SJSA1 (cell line): ENCODE measurements at regions not wholly inside any gene's neighbourhood (a gene's known extent, or its start where the extent isn't known, plus 50 kb on each side); places are given as distances from the start of the nearest gene placed in this dataset.

Source experiments
- DNase-seq, 2 experiments: peaks; one replicate each; pipeline ENCODE4 v3.0.0-alpha.2; 2015 to 2020; ENCODE audit warnings: low spot score in 2 of 2, low read depth in 1 of 2
- H3K27ac ChIP-seq: fragments of 250-450 bp; sonication (Bioruptor Pico); 2 replicates; pipeline ENCODE4 v1.5.1; 2020; ENCODE audit warnings: mild to moderate bottlenecking, moderate library complexity
- H3K27me3 ChIP-seq: fragments of 250-450 bp; sonication (Bioruptor Pico); replicated peaks from 2 replicates; pipeline ENCODE4 v1.5.1; 2020; ENCODE audit warnings: mild to moderate bottlenecking, moderate library complexity
- H3K36me3 ChIP-seq: fragments of 250-450 bp; sonication (Bioruptor Pico); 2 replicates; pipeline ENCODE4 v1.5.1; 2020; ENCODE audit warnings: mild to moderate bottlenecking
- H3K4me1 ChIP-seq: fragments of 250-450 bp; sonication (Bioruptor Pico); replicated peaks from 2 replicates; pipeline ENCODE4 v1.6.1; 2021; ENCODE audit warnings: mild to moderate bottlenecking
- H3K4me3 ChIP-seq: fragments of 250-450 bp; sonication (Bioruptor Pico); 2 replicates; pipeline ENCODE4 v1.5.1; 2020; ENCODE audit warnings: mild to moderate bottlenecking
- H3K9me3 ChIP-seq: fragments of 250-450 bp; sonication (Bioruptor Pico); replicated peaks from 2 replicates; pipeline ENCODE4 v1.5.1; 2020; ENCODE audit warnings: mild to moderate bottlenecking

DNA sequence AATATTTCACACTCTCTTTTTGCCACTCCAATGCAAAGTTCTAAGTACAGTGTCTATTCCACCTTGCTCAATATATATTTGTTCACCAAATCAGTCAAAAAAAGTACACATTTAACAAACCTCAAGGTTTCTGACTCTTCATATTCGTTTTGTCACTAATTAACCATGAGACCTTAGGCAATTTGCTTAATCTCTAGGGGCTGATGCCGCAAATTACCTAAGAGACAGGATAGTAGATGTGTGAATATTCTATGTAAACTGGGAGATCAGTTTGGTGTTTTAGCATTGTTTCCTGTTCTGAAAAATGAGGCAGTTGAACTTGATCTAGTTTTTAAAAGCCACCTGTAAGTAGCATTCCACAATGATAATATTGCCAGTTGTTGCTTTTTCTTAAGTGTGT, 182.5 kb upstream of the KCNH8 start:
- Histone ChIP-seq H3K4me1 (no peaks in the 10 kb centered on the region), H3K27me3 (no peaks in the 10 kb centered on the region), H3K4me3 (no peak overlapping the region), H3K36me3 (no peaks in the 10 kb centered on the region), H3K9me3 (0 out of 2 replicates have a peak, but pooled peaks cover 2% of the 10 kb centered on the region), H3K27ac (no peak overlapping the region)
- DNase-seq, result no peak

DNA sequence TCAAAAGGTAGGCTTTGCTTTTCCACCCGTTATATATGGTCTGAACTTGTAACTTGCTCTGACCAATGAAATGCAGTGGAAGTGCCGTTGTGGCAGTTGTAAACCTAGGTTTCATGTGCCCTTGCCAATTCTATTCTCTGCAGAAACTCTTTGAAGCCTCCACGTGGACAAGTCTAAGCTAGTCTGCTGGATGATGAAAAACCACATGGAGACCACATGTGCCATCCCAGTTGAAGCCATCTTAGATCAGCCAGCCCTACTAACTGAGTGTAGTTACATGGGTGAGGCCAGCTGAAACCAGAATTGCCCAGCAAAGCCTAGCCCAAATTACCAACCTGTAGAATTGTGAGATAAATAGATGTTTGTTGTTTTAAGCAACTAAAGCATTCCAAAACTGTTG, 183.7 kb upstream of the KCNH8 start:
- H3K36me3 ChIP-seq, result no peaks in the 10 kb centered on the region
- H3K27ac ChIP-seq, result no peak overlapping the region
- H3K4me1 ChIP-seq, result no peaks in the 10 kb centered on the region
- H3K27me3 ChIP-seq, result no peaks in the 10 kb centered on the region
- no peak overlapping the region for H3K4me3 ChIP-seq
- DNase-seq, result no peak
- H3K9me3 ChIP-seq, result 0 out of 2 replicates have a peak, but pooled peaks cover 2% of the 10 kb centered on the region

DNA sequence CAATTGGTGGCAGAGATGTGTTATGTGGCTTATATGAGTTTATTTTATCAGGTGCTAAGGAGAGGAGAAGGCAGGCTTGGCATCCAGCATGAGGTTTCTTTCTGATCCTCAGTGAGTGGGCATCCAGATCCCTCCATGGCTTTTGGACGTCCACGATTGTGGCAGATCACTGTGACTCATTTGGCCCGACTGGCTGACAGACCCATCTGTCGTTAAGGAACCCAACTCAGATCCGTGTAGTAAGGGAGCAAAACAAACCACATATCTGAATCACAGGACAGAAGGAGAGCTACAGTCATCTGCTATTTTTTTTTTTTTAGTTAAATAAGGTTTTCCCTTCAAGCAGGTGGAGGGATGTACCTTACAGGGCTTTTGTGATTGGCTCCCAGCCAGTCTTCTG, 197.0 kb upstream of the KCNH8 start:
- no peak for DNase-seq
- H3K4me1 ChIP-seq, result no peaks in the 10 kb centered on the region
- no peak overlapping the region for H3K4me3 ChIP-seq
- no peaks in the 10 kb centered on the region for H3K36me3 ChIP-seq
- no peaks in the 10 kb centered on the region; the same call in 1 of the 2 replicates for H3K9me3 ChIP-seq
- no peak overlapping the region for H3K27ac ChIP-seq
- no peaks in the 10 kb centered on the region for H3K27me3 ChIP-seq

DNA sequence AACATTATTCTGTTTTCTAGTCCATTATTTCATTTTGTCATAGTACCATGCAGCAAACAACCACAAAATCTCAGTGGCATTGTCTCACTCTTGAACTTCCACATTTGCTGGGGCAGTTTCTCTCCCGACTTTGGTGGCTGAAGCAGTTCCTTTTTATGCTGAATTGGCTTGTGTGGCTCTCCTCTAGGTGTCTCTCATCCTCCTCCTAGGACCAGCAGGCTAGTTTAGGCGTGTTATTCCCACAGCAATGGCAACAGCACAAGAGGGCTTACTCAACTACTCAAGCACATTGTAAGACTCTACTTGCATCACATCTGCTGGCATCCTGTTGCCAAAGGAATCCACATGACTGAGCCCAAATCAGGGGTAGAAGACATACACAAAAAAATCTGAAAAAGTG, 201.8 kb upstream of the KCNH8 start:
- Histone ChIP-seq H3K9me3 (no peaks in the 10 kb centered on the region), H3K36me3 (no peaks in the 10 kb centered on the region), H3K4me3 (no peak overlapping the region), H3K27ac (no peak overlapping the region), H3K4me1 (no peaks in the 10 kb centered on the region), H3K27me3 (no peaks in the 10 kb centered on the region)
- DNase-seq, result no peak

DNA sequence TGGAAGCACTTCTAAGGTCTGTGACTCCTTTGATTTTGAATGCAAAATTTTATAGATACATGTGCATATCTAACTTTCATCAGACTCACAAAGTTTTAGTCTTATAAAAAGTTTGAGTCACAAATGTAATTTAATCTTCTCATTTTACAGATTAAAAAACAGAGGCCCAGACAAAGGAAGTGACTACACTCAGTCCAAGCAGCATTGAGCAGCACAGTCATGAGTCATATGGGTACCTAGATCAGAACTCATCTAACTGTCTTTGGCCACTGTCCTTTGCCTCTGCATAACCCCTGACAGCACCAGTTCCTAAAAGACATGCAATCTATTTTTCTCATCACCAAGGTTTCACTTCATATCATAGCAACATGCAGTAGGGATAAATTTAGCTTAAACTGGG, 210.7 kb upstream of the KCNH8 start:
- Histone ChIP-seq H3K4me1 (no peaks in the 10 kb centered on the region), H3K36me3 (no peaks in the 10 kb centered on the region), H3K9me3 (no peaks in the 10 kb centered on the region), H3K27ac (no peak overlapping the region), H3K4me3 (no peak overlapping the region), H3K27me3 (no peaks in the 10 kb centered on the region)
- DNase-seq, result no peak

DNA sequence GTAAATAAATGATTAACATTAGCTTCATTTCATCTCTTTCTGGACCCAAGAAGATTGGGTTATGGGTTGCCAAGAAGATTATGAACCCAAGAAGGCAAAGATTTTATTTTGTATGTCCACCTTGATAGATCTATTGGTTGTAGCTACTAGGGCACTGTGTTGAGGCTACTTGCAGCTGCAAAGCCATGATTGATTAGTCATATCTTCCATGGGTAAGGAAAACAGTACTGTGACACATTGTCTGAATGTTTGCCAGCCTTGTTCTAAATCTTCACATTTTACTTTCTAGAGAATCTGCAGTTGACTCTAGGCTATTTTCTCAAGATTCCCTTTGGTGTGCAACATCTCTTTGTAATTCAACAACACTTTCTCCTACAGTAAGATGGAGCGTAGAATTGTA, 229.2 kb upstream of the KCNH8 start:
- Histone ChIP-seq H3K4me3 (no peak overlapping the region), H3K27me3 (no peaks in the 10 kb centered on the region), H3K27ac (no peak overlapping the region), H3K4me1 (no peaks in the 10 kb centered on the region), H3K36me3 (no peaks in the 10 kb centered on the region), H3K9me3 (no peaks in the 10 kb centered on the region)
- DNase-seq, result no peak

DNA sequence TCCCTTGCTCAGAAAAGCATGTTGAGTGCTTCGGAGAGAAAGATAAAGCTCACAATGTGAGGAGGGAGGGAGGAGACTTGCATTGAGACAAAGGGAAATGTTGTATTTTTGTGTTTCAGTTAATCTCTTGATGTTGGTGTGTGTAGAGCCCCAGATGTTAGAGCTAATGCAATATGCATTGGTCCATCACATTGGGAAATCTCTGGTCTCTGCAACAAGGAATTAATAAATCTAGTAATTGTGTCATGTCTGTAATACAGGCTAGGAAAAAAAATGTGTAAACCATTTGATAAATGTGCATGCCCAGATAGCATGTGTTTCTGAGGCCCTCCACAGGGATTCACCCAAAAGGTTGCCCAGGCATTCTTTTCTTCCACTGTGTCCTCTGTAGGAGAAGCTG, 230.4 kb upstream of the KCNH8 start:
- no peaks in the 10 kb centered on the region for H3K36me3 ChIP-seq

DNA sequence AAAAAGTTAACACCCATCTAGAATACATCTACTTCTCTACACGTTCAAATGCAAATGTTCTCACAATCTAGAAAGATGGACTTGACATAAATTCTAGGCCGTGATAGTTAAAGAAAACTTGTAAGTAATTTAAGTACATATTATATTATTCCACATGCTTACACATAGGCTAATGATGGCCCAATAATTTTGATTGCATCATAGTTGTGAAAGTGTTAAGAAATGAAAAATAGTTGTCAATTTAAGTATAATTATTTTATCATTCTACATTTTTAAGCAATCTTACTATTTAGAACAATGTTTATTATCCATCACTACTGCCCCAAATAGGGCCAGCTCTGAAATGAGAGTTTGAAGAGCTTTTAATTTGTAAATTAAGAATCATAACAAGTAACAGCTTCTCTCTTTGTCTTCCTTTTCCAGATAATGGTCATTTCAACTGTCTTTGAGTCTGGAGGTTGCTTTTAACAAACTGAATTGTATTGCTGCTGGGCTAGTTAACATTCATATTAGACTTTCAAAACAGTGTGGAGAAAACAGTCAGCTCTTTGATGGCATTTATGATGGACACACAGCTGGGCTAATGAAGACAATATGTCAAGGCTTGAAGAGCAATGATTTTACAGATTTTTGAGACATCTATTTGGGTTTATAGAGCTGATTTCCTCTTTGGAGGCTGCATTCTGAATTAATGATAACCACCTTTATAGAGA, 246.1 kb upstream of the KCNH8 start:
- no peaks in the 10 kb centered on the region for H3K4me1 ChIP-seq

More for the DNA sequence above, 230.4 kb upstream of the KCNH8 start:
- no peaks in the 10 kb centered on the region for H3K9me3 ChIP-seq
- H3K27me3 ChIP-seq, result no peaks in the 10 kb centered on the region
- DNase-seq, result no peak
- H3K4me3 ChIP-seq, result no peak overlapping the region
- H3K4me1 ChIP-seq, result no peaks in the 10 kb centered on the region
- no peak overlapping the region for H3K27ac ChIP-seq

DNA sequence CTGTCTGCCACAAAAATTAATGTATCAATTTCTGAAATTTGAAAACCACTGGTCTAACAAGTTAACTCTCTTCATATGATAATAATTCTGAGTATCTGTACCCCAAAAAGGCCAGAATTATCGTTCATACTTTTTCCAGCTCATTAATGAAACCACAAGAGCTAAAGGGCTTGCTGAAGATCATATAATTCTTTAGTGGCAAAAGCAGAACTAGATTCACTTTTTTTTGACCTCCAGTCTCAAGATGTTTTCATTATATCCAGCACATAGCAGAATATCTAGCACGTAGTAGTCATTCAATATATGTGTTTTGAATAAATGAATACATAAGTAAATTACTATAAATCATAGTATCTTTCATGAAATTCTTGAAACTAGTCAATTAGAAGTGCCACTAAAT, 246.7 kb upstream of the KCNH8 start:
- no peak overlapping the region for H3K27ac ChIP-seq
- H3K36me3 ChIP-seq, result no peaks in the 10 kb centered on the region
- H3K4me3 ChIP-seq, result no peak overlapping the region
- H3K4me1 ChIP-seq, result no peaks in the 10 kb centered on the region
- DNase-seq, result no peak
- no peaks in the 10 kb centered on the region for H3K9me3 ChIP-seq
- no peaks in the 10 kb centered on the region for H3K27me3 ChIP-seq

More for the DNA sequence above, 246.1 kb upstream of the KCNH8 start:
- DNase-seq, result no peak
- no peaks in the 10 kb centered on the region for H3K9me3 ChIP-seq
- H3K36me3 ChIP-seq, result no peaks in the 10 kb centered on the region
- no peak overlapping the region for H3K27ac ChIP-seq
- no peaks in the 10 kb centered on the region for H3K27me3 ChIP-seq
- no peak overlapping the region for H3K4me3 ChIP-seq

DNA sequence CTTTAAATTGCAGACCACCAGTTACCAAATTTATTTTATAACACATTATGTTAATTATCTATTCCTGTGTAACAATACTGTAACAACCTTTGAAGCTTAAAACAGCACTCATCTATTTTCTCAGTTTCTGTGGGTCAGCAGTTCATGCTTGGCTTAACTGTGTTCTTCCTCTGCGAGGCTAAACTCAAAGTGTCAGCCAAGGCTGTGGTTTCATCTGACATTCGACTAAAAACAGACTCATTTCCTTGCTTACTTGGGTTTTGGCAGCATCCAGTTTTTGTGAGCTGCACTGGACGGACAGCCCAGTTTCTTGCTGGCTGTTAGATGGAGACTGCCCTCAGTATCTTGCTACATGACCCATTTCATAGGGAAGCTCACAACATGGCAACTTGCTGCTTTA, 247.3 kb upstream of the KCNH8 start:
- H3K9me3 ChIP-seq, result no peaks in the 10 kb centered on the region
- DNase-seq, result no peak
- no peaks in the 10 kb centered on the region for H3K36me3 ChIP-seq
- H3K27me3 ChIP-seq, result no peaks in the 10 kb centered on the region
- no peak overlapping the region for H3K27ac ChIP-seq
- H3K4me3 ChIP-seq, result no peak overlapping the region
- H3K4me1 ChIP-seq, result no peaks in the 10 kb centered on the region

DNA sequence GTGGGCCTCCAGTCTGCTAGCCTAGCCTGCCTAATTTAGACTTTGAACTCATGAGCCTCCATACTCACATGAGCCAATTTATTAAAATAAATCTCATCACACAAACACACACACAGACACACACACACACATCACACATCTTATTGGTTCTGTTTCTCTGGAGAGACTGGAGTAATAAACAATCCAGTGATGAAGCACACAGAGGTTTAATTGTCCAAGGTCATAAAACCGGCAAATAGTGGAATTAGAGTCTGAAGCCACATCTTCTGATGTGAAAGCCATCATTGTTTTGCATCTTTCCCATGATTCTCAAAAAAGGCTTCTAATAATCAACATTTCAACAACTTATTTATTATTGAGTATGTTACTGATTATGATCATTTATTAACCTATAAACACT, 249.4 kb upstream of the KCNH8 start:
- no peaks in the 10 kb centered on the region for H3K9me3 ChIP-seq
- no peaks in the 10 kb centered on the region for H3K36me3 ChIP-seq
- H3K27ac ChIP-seq, result no peak overlapping the region
- no peak overlapping the region for H3K4me3 ChIP-seq
- H3K4me1 ChIP-seq, result no peaks in the 10 kb centered on the region
- DNase-seq, result no peak
- H3K27me3 ChIP-seq, result no peaks in the 10 kb centered on the region

DNA sequence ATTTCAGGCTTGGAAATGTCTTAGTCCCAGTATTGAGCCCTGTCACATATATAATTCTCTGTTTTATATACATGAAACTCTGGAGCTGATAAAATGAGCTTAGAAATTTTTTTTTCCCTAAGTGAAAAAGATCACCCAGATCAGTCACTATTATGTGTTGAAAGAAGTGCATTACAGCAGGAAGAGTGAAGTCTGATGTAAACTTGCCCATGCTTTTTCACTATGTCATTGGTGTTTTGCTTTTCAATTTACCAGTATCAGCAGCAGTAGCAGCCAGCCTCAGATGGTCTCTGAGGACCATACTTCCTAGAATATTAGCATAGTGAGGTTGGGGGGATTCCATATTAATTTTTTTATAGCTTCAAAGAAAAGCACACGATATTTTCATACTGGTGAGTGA, 255.6 kb upstream of the KCNH8 start:
- Histone ChIP-seq H3K36me3 (no peaks in the 10 kb centered on the region), H3K9me3 (no peaks in the 10 kb centered on the region), H3K27ac (no peak overlapping the region), H3K4me3 (no peak overlapping the region), H3K27me3 (no peaks in the 10 kb centered on the region), H3K4me1 (no peaks in the 10 kb centered on the region)
- no peak for DNase-seq

DNA sequence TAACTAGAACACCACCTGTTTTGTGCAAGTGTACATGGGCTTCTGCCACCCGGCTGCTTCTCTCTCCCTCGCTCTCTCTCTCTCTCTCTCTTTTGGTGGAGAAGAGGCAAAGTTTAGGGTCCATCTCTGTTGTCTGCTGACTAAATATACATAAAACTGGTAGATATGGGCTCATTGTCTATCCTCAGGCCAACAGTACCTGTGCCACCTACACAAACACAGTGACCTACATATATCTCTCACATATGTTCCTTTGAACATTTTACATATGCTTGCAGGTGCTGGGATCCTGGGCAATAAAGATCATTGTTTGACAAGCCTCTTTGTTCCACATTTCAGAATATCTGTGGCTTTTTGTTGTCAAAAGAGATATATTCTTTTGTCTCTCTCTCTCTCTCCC, 256.3 kb upstream of the KCNH8 start:
- H3K27ac ChIP-seq, result no peak overlapping the region
- no peaks in the 10 kb centered on the region for H3K27me3 ChIP-seq
- no peaks in the 10 kb centered on the region for H3K36me3 ChIP-seq
- H3K4me1 ChIP-seq, result no peaks in the 10 kb centered on the region
- no peak for DNase-seq
- H3K4me3 ChIP-seq, result no peak overlapping the region
- no peaks in the 10 kb centered on the region for H3K9me3 ChIP-seq

DNA sequence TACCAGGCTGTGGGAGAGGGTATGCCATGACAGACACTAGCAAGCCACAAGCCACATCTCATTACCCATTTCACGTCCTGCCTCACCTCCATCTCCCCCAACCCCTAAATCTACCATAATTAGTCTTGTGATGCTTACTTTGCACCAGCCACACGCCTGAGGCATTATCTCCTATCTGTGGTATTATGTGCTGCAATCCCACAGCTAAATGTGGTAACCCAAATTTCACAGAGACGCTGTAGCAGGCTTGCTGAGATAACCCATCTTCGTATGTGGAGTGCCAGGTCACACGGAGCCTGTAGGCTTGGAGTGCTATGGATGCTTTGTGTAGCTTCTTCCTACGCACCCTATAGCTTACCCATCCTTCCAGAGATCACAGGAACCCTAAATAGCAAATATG, 256.7 kb upstream of the KCNH8 start:
- Histone ChIP-seq H3K4me1 (no peaks in the 10 kb centered on the region), H3K36me3 (no peaks in the 10 kb centered on the region), H3K9me3 (no peaks in the 10 kb centered on the region), H3K27ac (no peak overlapping the region), H3K4me3 (no peak overlapping the region), H3K27me3 (no peaks in the 10 kb centered on the region)
- DNase-seq, result no peak

DNA sequence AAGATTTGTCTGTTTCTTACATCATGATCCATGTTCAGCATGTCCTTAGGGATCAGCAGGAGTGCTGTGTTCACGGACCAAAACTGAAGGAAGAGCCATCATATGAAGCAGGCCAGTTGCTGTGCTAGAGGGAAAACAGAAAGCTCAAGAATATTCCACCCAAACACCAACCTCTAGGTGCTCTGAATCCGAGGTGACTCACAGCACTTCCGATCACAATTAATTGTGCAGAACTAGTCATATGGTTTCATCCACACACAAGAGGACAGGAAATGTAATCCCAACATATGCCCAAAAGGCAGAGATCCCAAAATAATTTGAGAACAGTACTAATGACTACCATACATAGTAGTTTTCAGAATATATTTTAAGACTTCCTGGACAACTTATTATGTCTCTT, 257.9 kb upstream of the KCNH8 start:
- no peak overlapping the region for H3K4me3 ChIP-seq
- no peaks in the 10 kb centered on the region for H3K36me3 ChIP-seq
- no peak overlapping the region for H3K27ac ChIP-seq
- no peak for DNase-seq
- H3K9me3 ChIP-seq, result no peaks in the 10 kb centered on the region
- no peaks in the 10 kb centered on the region for H3K4me1 ChIP-seq
- H3K27me3 ChIP-seq, result no peaks in the 10 kb centered on the region
